GM13977 (cell line): ENCODE measurements at regions not wholly inside any gene's neighbourhood (a gene's known extent, or its start where the extent isn't known, plus 50 kb on each side); places are given as distances from the start of the nearest gene placed in this dataset.

ENCODE experiments used
- DNase-seq: peaks from one replicate; pipeline ENCODE4 v3.0.0; 2012; ENCODE audit warnings: low spot score
- in situ Hi-C: fragments of 300-500 bp; cut with MboI; formaldehyde crosslinking; loops from one replicate; pipeline ENCODE4 v1.12.0; 2022; ENCODE audit warnings: low sequenced_read_pairs, low pct_unique_long_range_greater_than_20kb, mixed read lengths, inconsistent platforms; ENCODE audit not compliant: unreplicated experiment
- TF ChIP-seq, protein P1 (sequence below): IDR thresholded peaks from 2 replicates; pipeline ENCODE4 v1.5.1; 2012; ENCODE audit warnings: mild to moderate bottlenecking, control low read depth; ENCODE audit not compliant: insufficient read depth; ENCODE audit errors: extremely low read depth, missing control alignments

DNA sequence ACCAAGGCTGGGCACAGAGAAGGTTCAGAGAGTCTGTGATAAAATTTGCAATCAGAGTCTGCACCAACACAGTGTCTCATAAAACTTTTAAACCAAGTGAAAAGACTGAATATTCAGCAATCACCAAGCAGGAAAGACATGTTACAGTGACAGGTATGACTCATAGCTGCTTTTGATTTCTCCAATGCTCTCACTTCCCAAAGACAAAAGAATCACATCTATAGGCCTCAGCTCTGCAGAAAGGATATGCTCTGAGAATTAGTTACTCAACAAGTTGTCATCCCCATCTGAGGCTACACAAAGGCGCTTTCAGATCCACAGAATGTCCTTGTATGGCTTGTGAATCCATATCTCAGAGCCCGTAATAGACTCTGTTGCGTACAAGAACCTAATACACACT, 92.5 kb downstream of the KCNF1 start:
- no peak for DNase-seq
- TF ChIP-seq, protein P1, sequence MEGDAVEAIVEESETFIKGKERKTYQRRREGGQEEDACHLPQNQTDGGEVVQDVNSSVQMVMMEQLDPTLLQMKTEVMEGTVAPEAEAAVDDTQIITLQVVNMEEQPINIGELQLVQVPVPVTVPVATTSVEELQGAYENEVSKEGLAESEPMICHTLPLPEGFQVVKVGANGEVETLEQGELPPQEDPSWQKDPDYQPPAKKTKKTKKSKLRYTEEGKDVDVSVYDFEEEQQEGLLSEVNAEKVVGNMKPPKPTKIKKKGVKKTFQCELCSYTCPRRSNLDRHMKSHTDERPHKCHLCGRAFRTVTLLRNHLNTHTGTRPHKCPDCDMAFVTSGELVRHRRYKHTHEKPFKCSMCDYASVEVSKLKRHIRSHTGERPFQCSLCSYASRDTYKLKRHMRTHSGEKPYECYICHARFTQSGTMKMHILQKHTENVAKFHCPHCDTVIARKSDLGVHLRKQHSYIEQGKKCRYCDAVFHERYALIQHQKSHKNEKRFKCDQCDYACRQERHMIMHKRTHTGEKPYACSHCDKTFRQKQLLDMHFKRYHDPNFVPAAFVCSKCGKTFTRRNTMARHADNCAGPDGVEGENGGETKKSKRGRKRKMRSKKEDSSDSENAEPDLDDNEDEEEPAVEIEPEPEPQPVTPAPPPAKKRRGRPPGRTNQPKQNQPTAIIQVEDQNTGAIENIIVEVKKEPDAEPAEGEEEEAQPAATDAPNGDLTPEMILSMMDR = no peak
- in situ Hi-C loops = no loop called here

DNA sequence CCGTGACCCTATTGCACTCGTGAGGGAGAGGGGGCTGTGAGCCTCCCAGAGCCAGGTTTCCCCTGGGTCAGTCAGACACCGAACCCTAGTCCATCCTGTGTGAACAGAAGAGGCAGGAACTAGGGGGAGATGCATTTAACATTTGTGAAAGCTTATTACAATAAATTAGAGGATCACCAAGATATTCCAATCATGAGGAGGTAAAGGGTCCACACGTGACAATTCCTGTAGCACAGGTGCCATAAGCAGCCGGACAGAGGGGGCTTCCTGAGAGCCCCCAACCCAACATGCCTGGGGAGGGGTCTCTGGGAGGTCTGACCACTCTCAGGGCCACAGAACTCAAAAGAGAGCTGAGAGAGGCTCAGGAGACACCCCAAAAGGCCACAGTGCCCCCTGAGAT, 93.3 kb downstream of the KCNF1 start:
- in situ Hi-C loops = no loop called here

DNA sequence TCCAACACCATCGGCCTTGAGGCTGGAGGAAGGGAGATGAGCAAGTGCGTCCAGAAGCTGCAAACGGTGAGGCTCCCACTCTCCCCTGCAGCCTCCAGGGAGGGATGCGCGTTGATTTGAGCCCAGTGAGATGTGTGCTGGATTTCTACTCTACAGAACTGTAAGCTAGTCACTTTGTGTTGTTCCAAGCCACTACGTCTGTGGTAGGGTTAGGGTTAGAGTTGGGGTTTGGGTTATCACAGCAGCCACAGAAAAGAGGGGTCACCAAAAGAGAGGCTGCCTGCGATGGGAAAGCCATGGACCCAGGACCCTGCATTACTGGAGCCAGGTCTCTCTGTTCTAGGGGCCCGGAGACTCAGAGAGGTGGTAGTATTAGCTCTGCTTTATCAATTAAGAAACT, 94.5 kb downstream of the KCNF1 start:
- TF ChIP-seq, protein P1 = no peak
- no peak for DNase-seq
- in situ Hi-C loops = no loop called here

More for the DNA sequence above, 93.3 kb downstream of the KCNF1 start:
- no peak for DNase-seq
- TF ChIP-seq, protein P1 = no peak

DNA sequence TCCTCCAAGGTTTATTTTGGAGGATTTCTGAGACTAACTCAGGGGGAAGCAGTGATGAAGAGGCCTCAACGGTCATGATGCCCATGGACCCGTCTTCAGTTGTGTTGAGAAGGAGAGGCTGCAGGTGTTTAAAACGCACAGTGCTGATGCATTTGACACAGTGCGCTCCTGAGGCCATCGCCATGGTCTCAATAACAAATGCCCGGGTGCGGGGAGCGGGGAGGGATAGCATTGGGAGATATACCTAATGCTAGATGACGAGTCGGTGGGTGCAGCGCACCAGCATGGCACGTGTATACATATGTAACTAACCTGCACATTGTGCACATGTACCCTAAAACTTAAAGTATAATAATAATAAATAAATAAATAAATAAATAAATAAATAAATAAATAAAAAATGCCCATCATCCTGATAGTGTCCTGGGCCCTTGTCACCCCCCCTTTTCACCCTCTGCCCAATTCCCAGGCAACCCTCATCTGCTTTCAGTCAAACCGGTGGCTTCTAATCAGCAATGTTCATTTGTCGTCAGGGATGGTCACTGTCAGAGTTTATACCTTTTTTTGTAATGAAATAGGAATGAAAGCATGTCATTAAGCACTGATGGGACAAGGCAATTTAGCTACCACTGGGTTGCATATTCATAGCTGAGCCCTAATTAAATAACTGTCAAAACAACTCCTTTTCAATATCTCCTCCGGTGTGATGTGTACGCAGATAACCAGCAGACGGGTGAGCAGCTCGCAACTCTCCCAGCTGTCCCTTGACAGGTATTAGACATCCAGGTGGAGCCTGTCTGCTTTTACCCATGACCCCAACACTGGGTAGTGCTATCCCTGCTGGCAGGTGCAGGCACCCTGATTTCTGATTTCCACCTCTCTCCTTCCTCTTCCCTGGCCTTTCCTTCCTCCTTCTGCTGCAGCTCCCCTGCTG, 95.9 kb downstream of the KCNF1 start:
- no peak for DNase-seq
- TF ChIP-seq, protein P1 = no peak
- in situ Hi-C loops = no loop called here

DNA sequence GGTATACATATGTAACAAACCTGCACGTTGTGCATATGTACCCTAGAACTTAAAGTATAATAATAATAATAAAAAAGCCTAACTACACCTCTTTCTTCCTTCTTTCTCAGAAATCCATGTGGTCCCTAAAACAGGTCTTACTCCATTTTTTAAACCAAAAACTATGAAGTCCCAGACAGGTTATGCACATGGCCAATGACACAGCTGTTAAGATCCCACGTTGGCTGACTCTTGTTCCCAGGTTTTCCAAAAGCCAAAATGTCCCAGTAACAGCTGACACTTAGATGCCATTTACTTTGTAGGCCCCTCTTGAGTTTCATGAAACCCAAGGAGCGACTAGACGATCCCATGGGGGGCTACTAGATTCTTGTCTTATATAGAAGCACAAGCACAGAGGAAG, 97.0 kb downstream of the KCNF1 start:
- DNase-seq = no peak
- TF ChIP-seq, protein P1 = no peak
- in situ Hi-C loops = no loop called here

DNA sequence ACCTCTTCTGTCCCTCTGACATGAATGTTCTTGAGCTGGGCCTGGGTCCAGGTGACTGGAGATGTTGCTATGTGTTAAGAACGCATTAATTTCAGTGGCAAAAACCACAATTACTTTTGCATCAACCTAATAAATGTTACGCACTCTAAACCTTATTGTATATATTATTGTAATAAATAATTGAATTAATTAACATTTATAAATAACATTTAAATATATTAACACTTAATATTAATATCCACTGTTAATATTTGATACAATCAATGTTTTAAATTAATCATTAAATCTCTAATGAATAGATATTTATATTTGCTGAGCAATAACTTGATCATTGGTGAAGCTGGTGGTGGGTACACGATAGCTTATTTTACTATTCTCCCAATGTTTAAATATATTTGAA, 97.4 kb downstream of the KCNF1 start:
- TF ChIP-seq, protein P1 = no peak
- no peak for DNase-seq
- in situ Hi-C loops = no loop called here
